Lower leg skin (tissue), 4 donors: ENCODE measurements at regions not wholly inside any gene's neighbourhood (a gene's known extent, or its start where the extent isn't known, plus 50 kb on each side); places are given as distances from the start of the nearest gene placed in this dataset.
A peak's percentile ranks its signal among the peaks of the same experiment; 100 is the strongest.

Experiments used
- DNase-seq, 2 donors: peaks; one replicate each; pipeline ENCODE4 v3.0.0-alpha.2; 2019; ENCODE audit warnings: low spot score in 2 of 2
- H3K4me3 ChIP-seq: fragments of 200-600 bp; sonication (generic); 2 replicates; pipeline ENCODE4 v1.5.1; 2017; ENCODE audit warnings: mild to moderate bottlenecking, low read depth; ENCODE audit not compliant: poor library complexity, severe bottlenecking
- POLR2A ChIP-seq, 2 donors: fragments of 450-650 bp; IDR thresholded peaks; one replicate each; pipeline ENCODE4 v1.6.1; 2016 to 2017; ENCODE audit warnings: antibody characterized with exemption in 2 of 2, mild to moderate bottlenecking in 1 of 2, moderate library complexity in 1 of 2
- WGBS, 2 donors: methylation state at CpG; one replicate each; pipeline ENCODE4 v1.1.5; 2018; 5-methylcytosine and 5-hydroxymethylcytosine counted together
- intact Hi-C: fragments of 100-400 bp; cut with DNase I; formaldehyde crosslinking; loops from one replicate; pipeline ENCODE4 v1.15.0; 2023; ENCODE audit warnings: low total_unique reads
- TF ChIP-seq, protein P1 (sequence below), 3 donors: fragments of 450-650 bp; IDR thresholded peaks; one replicate each; pipeline ENCODE4 v1.5.1; 2016; ENCODE audit warnings: antibody characterized with exemption in 3 of 3, mild to moderate bottlenecking in 3 of 3, moderate library complexity in 2 of 3

DNA sequence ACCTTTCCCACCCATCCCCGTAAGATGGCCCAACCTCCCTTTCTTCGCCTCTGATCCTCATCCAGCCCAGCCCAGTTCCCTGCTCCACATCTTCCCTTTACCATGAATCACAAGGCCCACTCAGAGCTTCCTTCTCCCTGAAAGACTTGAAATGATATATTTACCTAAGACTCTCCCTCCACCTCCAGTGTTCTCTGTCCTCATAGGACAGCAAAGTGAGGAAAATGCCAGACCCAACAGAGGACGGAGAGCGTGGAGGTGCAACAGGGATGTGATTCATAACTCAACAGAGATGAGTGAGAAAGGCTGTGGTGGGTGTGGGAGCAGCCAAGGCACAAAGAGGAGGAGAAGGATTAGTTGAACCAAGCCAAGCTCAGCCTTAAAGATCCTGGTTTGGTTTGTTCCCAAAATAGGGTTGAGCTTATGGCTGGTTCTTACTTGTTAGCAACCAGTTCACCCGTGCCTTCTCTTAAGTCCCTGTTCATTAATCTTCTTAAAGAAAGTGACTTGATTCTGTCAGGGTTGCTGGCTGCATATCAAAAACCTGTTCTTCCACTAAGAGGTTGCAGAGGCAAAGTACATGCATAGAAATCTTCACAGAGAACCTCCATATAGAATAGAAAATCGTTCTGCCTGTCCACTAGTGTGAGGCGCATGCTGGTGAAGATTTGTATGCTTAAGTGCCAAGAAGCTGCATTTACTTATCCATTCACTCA lies 183.2 kb downstream of the ACTL7B start:
- DNase-seq = peak in 1 of 2 donors; percentile 69
- intact Hi-C loops = no loop called here
- WGBS, 2 donors = 53 to 57% methylated on average over 7 of the region's 7 CpGs
- TF ChIP-seq, protein P1, sequence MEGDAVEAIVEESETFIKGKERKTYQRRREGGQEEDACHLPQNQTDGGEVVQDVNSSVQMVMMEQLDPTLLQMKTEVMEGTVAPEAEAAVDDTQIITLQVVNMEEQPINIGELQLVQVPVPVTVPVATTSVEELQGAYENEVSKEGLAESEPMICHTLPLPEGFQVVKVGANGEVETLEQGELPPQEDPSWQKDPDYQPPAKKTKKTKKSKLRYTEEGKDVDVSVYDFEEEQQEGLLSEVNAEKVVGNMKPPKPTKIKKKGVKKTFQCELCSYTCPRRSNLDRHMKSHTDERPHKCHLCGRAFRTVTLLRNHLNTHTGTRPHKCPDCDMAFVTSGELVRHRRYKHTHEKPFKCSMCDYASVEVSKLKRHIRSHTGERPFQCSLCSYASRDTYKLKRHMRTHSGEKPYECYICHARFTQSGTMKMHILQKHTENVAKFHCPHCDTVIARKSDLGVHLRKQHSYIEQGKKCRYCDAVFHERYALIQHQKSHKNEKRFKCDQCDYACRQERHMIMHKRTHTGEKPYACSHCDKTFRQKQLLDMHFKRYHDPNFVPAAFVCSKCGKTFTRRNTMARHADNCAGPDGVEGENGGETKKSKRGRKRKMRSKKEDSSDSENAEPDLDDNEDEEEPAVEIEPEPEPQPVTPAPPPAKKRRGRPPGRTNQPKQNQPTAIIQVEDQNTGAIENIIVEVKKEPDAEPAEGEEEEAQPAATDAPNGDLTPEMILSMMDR (IDR thresholded peaks at IDR 0.05) = no peak
- no peak for TF ChIP-seq POLR2A (IDR thresholded peaks at IDR 0.05)
- H3K4me3 ChIP-seq = no peak overlapping the region

DNA sequence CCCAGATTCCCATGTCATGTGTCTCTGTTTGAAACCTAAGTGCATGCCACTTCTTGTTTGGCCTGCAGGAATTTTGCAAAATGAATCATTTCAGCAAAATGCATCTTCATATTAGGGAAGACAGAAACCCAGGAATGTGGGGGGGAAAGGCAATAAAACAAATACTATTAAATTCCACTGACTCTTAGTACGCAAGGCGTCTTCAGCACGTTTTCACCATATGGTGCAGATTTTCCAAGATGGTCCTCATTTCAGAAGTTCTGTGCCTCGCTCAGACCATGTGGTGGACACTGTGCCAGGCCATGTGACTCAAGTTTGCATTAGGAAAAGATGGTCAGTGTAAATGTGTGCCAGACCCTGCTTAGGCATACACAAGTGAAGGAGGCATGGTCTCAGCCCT lies 184.0 kb downstream of the ACTL7B start:
- intact Hi-C loops = no loop called here
- peak in 1 of 2 donors; percentile 67 for DNase-seq
- WGBS, 2 donors = 36 to 50% methylated on average over 4 of the region's 4 CpGs
- H3K4me3 ChIP-seq = no peak overlapping the region
- TF ChIP-seq POLR2A (IDR thresholded peaks at IDR 0.05) = no peak

DNA sequence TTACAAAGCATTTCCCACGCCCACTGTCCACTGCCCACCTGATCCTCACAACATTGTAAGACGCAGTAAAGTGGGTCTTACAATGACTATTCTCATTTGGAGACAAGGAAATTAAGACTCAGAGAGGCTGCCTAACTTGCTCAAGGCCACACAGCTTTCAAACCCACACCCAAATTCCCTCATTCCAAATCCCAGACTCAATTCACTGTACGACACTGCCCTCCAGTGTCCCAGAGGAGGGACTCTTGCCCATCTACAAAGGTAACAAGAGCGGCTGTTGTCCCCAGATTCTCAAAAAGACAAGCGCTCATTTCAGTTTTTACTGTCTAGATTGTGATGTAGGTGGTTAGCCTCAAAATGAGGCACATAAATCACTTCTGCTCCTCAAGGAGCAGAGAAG lies 184.6 kb downstream of the ACTL7B start:
- peak in 1 of 2 donors; percentile 37 for DNase-seq
- no peak for TF ChIP-seq POLR2A (IDR thresholded peaks at IDR 0.05)
- TF ChIP-seq, protein P1 (IDR thresholded peaks at IDR 0.05) = no peak
- intact Hi-C loops = no loop called here
- H3K4me3 ChIP-seq = no peak overlapping the region
- 79 to 86% methylated on average over 5 of the region's 5 CpGs for WGBS, 2 donors

DNA sequence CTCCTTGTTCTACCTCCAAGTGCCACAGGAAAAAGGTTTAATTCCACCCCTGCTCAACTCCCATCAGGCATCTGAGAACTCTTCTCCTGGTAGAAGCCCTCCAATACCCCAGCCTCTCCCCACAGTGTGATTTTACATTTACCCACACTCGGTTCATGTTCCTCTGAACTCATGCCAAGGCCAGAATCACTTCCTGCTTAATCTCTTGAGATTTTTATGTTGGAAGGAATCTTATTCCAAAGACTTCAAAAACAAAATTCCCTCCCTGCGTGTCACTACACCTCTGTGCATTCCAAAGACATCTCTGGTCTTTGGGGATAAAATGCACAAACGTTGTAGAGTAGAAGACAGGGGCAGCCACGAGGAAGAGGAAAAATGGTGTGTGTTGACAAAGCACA lies 186.8 kb downstream of the ACTL7B start:
- no peak overlapping the region for H3K4me3 ChIP-seq
- no peak for TF ChIP-seq POLR2A (IDR thresholded peaks at IDR 0.05)
- TF ChIP-seq, protein P1 (IDR thresholded peaks at IDR 0.05) = no peak
- intact Hi-C loops = no loop called here
- WGBS, 2 donors = 34% methylated on average over 4 of the region's 4 CpGs
- DNase-seq = peak in 1 of 2 donors; percentile 29

DNA sequence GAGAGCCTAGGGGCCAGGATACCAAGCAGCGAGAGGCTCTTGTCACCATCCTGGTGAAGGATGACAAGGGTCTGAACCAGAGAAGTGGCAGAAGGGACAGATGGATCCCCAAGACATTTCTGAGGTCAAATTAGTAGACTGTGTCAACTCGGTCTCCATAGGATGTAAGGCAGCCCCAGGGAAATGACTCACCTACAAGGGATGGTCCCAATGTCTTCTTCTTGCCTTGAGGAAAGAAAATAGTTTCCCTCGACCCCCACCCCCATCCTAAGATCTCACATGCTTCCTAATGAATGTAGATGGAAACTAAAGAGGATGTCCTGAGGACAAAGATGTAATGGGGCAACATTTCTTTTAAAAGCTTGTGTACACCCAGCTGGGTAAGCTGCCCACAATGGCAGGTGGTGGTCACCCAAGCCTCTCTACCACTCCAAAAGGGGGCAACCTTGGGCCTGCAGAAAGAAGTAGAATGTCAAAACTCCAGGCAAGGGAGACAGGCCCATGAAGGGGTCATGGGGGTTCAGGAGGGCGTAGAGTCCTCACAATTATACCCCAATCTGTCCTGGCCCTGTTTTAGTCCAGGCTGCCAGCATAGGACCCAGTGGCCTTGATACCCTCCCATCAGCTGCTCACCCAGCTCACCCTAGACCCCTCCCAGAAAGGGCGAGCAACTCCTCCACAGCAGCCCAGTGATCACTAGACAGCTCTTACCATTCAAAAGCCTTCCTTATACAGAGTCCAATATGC lies 187.4 kb downstream of the ACTL7B start:
- intact Hi-C loops = no loop called here
- TF ChIP-seq POLR2A (IDR thresholded peaks at IDR 0.05) = no peak
- TF ChIP-seq, protein P1 (IDR thresholded peaks at IDR 0.05) = no peak
- no peak overlapping the region for H3K4me3 ChIP-seq
- 65 to 73% methylated on average over 5 of the region's 5 CpGs for WGBS, 2 donors
- peak in 1 of 2 donors; percentile 37 for DNase-seq

DNA sequence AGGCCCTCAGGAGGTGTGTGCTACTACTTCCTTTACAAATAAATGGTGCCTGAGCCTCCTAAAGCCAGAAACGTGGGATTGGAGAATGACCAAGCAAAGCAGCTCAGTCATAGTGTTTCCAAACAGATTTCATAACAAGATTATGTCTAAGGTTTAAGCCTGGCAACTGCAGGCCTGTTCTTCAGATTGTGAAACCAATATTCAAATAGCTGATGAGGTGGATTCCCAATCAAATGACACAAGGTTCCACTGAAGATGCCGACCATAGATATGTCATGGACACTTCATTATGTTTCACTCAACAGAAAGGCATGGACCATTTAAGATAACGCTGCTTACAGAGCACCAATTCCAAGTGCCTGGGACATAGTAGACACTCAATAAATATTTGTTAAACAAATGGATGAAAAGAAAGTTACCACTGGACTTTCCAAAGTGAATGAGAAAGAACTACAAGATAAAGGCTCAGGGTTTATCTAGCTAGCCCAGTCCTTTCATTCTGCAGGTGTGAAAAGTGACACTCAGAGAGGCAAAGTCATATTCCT lies 189.5 kb downstream of the ACTL7B start:
- intact Hi-C loops = no loop called here
- no peak overlapping the region for H3K4me3 ChIP-seq
- WGBS, 2 donors = 52% methylated on average over 3 of the region's 3 CpGs
- DNase-seq = peak in 1 of 2 donors; percentile 68
- TF ChIP-seq, protein P1 (IDR thresholded peaks at IDR 0.05) = no peak
- no peak for TF ChIP-seq POLR2A (IDR thresholded peaks at IDR 0.05)
